Activated CD8-positive, alpha-beta T cell treated with anti-CD3 and anti-CD28 coated beads for 36 hours (primary cell): ENCODE measurements at regions not wholly inside any gene's neighbourhood (a gene's known extent, or its start where the extent isn't known, plus 50 kb on each side); places are given as distances from the start of the nearest gene placed in this dataset.

ENCODE experiments used
- ATAC-seq: fragments of 200-7000 bp; cut with Tn5 transposase; one replicate; pipeline ENCODE4 v1.10.0; 2021; ENCODE audit warnings: mild to moderate bottlenecking, moderate library complexity
- CTCF ChIA-PET: fragments of 350-600 bp; sonication (Branson Sonifier 250); formaldehyde crosslinking; loops from one replicate; lab custom pipeline; 2021; ENCODE audit warnings: antibody characterized with exemption; lab: Charles Lee
- POLR2A ChIA-PET: fragments of 350-600 bp; sonication (Branson Sonifier 250); formaldehyde crosslinking; loops from one replicate; lab custom pipeline; 2021; ENCODE audit warnings: antibody characterized with exemption; lab: Charles Lee
- DNase-seq: peaks from one replicate; pipeline ENCODE4 v3.0.0-alpha.2; 2020
- H3K27ac Mint-ChIP-seq: one replicate; pipeline ENCODE4 v1.8.0; 2021; ENCODE audit warnings: mild to moderate bottlenecking, mixed read lengths
- H3K27me3 Mint-ChIP-seq: one replicate; pipeline ENCODE4 v1.8.0; 2021; ENCODE audit warnings: mixed read lengths
- H3K36me3 Mint-ChIP-seq: one replicate; pipeline ENCODE4 v1.8.0; 2021; ENCODE audit warnings: low read depth, mixed read lengths
- H3K4me1 Mint-ChIP-seq: one replicate; pipeline ENCODE4 v1.8.0; 2021; ENCODE audit warnings: low read depth, mixed read lengths
- H3K4me3 Mint-ChIP-seq: one replicate; pipeline ENCODE4 v1.8.0; 2021; ENCODE audit warnings: mild to moderate bottlenecking, moderate library complexity, mixed read lengths
- H3K9me3 Mint-ChIP-seq: one replicate; pipeline ENCODE4 v1.8.0; 2021; ENCODE audit warnings: mixed read lengths
- CTCF ChIP-seq: fragments of 200-600 bp; IDR thresholded peaks from one replicate; pipeline ENCODE4 v1.8.0; 2022; ENCODE audit warnings: antibody characterized with exemption, mild to moderate bottlenecking
- intact Hi-C: fragments of 100-400 bp; cut with micrococcal nuclease; formaldehyde crosslinking; loops from one replicate; pipeline ENCODE4 v1.10.0; 2022

GRCh38 chr21:28135646-28136045 is 857.0 kb downstream of the LTN1 start:
- H3K27ac Mint-ChIP-seq, result no peak overlapping the region
- H3K4me3 Mint-ChIP-seq, result no peak overlapping the region
- POLR2A ChIA-PET, result no interaction called here
- CTCF ChIA-PET, result no interaction called here
- no peak for ATAC-seq
- H3K36me3 Mint-ChIP-seq, result no peaks in the 10 kb centered on the region
- no peak for DNase-seq
- intact Hi-C loops, result no loop called here
- H3K27me3 Mint-ChIP-seq, result no peaks in the 10 kb centered on the region
- no peak for TF ChIP-seq CTCF
- H3K9me3 Mint-ChIP-seq, result peaks cover 13% of the 10 kb centered on the region
- H3K4me1 Mint-ChIP-seq, result no peaks in the 10 kb centered on the region

DNA sequence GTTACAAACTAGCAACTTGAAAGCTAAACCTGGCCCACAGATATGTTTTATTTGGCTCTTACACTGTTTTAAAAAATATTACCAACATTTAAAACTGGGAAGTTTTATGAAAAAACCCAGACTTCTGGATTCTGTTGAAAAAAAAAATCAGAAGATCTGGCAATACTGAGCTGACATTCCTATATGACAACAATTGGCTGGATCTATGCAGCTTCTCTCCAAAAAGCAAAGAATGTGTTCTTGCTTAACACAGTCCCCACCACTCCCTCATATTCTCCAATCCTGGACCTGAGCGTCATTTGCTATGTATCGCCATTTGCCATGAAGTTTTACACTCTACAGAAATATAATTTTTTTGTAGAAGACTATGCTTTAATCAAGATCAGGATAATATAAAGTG is 859.6 kb downstream of the LTN1 start:
- DNase-seq (no peak), ATAC-seq (no peak)
- no peak overlapping the region for H3K4me3 Mint-ChIP-seq
- TF ChIP-seq CTCF, result no peak
- intact Hi-C loops, result no loop called here
- no peaks in the 10 kb centered on the region for H3K27me3 Mint-ChIP-seq
- H3K4me1 Mint-ChIP-seq, result no peaks in the 10 kb centered on the region
- ChIA-PET CTCF (no interaction called here), POLR2A (no interaction called here)
- H3K36me3 Mint-ChIP-seq, result no peaks in the 10 kb centered on the region
- no peak overlapping the region for H3K27ac Mint-ChIP-seq
- H3K9me3 Mint-ChIP-seq, result peaks cover 14% of the 10 kb centered on the region

DNA sequence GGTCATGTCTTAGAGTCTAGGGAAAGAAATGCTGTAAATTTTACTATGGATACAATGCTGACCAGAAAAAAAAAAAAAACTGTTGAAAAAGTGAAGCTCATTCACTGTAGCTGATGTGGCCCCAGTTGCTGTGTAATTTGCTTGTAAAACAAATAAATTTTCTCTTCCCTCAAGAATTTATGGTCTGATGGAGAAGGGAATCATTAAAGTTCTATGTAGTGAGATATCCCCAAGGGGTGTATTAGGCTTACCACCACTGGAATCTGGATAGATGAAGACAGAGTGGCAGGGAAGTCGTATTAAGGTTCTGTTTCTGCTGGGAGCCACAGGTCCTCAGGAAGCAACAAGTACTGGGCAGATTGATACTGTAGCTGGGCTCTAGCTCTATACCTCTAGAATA is 860.0 kb downstream of the LTN1 start:
- H3K36me3 Mint-ChIP-seq, result no peaks in the 10 kb centered on the region
- no peak overlapping the region for H3K4me3 Mint-ChIP-seq
- no peak overlapping the region for H3K27ac Mint-ChIP-seq
- H3K9me3 Mint-ChIP-seq, result peaks cover 14% of the 10 kb centered on the region
- intact Hi-C loops, result no loop called here
- POLR2A ChIA-PET, result no interaction called here
- DNase-seq (no peak), ATAC-seq (no peak)
- H3K4me1 Mint-ChIP-seq, result no peaks in the 10 kb centered on the region
- CTCF ChIA-PET, result no interaction called here
- no peaks in the 10 kb centered on the region for H3K27me3 Mint-ChIP-seq
- no peak for TF ChIP-seq CTCF

DNA sequence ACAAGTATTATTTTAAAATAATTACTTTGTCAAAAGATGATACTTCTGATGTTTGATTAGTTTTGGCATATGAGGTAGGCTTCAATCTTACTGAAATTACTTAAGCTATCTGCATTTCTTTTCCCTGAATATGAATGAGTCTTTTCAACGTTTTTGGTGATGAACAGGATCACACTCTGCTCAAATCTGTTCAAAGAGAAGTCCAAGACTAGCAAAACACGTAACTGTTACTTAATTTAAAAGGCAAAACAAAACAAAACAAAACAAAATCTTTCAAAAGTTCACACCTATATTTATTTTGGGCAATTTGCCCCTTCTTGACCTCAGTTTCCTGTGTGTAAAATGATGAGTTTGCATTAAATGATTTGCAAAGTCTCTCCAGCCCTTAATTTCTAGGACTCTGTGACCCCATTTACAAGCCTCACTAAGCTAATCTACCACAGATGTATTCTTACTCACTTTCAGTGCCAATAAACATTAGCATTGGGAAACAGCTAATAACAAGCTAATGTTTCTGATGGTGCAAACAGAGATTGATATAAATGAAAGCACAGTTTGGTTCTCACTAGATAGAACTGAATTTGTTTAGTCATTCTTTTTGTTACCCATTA is 865.4 kb downstream of the LTN1 start:
- Mint-ChIP-seq H3K4me3 (no peak overlapping the region), H3K4me1 (no peaks in the 10 kb centered on the region), H3K27me3 (no peaks in the 10 kb centered on the region), H3K36me3 (no peaks in the 10 kb centered on the region), H3K9me3 (peaks cover 7% of the 10 kb centered on the region), H3K27ac (no peak overlapping the region)
- TF ChIP-seq CTCF, result no peak
- intact Hi-C loops, result no loop called here
- CTCF ChIA-PET, result no interaction called here
- POLR2A ChIA-PET, result no interaction called here
- DNase-seq (no peak), ATAC-seq (no peak)

- TF ChIP-seq CTCF, result no peak
- no peak overlapping the region for H3K27ac Mint-ChIP-seq
- peaks cover 3% of the 10 kb centered on the region for H3K9me3 Mint-ChIP-seq
- ChIA-PET CTCF (no interaction called here), POLR2A (no interaction called here)
- ATAC-seq (no peak), DNase-seq (no peak)
- intact Hi-C loops, result no loop called here
- H3K36me3 Mint-ChIP-seq, result no peaks in the 10 kb centered on the region
- no peaks in the 10 kb centered on the region for H3K27me3 Mint-ChIP-seq
- H3K4me3 Mint-ChIP-seq, result no peak overlapping the region
- no peaks in the 10 kb centered on the region for H3K4me1 Mint-ChIP-seq
Measured at GRCh38 chr21:28126521-28127174, 866.0 kb downstream of the LTN1 start.
